ENCODE measurements at regions not wholly inside any gene's neighbourhood (a gene's known extent, or its start where the extent isn't known, plus 50 kb on each side); places are given as distances from the start of the nearest gene placed in this dataset.

DNA sequence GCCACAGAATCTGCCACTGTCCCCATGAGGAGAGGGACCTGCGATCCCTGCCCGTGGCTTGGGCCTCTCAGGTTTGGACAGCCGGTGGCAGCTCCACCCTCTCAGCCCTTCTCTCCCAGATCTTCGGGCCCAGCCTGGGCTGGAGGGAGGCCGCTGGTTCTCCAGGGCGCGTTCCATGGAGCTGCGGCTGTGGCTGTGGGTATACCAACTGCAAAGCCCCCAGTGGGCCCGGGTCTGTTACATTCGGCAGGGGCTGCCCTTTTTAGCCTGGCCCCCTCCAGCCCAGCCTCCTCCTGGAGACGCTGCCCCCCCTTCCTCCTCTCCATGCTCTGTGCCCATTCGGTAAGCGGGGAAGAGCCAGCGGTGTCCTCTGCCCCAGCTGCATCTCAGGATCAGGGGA, 64.7 kb upstream of the ZNF469 start:
- no peak for DNase-seq (ENCODE audit: low read depth in 2 of 2)

DNA sequence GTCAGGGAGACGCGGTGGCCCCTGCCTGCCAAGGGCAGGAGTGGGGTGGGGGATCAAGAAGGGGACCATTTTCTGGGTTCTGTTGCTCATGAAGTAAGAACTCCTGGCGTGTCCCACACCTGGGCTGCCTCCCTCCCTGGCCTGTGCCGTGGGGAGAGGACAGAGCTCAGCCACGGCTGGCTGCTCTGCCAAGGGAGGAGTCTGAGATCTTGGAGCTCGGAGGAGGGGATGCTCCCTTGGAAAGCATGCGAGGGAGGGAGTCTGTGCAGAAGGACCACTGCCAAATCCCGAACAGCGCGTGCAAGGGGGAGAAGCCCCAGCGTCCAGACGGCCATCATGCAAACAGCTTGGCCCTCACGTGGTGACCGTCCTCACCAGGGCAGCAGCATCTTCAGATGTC, 64.2 kb upstream of the ZNF469 start:
- DNase-seq (ENCODE audit: low read depth in 2 of 2) = no peak

DNA sequence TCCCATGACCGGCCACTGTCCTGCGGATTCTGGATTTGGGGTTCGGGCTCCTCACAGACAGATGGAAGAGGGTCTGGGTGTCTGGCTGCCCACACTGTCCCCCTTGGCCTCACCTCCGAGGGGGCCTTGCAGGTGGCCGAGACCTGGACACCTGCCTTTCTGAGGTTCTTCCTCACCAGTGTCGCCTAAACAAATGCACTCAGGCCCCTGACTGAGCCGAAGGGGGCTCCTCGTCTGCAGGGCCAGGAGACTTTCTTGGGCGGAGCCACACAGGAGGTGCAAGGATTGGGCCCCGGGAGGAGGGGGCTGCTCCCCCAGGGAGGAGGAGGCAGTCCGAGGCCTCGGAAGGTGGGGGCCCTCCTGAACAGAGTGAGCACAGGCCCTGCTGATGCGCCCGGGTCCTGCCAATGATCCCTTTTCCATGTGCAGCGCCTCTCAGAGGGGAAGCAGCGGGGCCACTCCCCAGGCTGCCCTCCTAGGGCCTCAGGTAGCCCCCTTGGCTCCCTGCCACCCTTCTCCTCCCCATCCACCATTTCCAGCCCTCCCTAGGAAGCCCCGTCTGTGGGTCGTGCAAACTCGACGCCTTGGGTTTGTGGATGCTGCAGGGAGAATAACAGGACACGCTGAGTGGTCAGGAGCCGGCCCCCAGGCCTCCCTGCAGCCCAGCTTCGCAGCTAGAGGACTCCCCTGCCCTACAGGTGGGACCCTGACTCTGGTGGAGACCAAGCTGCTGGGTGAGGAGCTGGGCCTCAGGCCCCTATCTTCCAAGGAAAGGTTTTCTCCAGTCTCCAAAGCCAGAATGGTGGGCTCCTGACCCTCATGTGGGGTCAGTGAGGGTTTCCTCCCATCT, 63.4 kb upstream of the ZNF469 start:
- DNase-seq (ENCODE audit: low read depth in 2 of 2) = no peak

GRCh38 chr16:88320947-88321634, 61.7 kb upstream of the ZNF469 start:
- DNase-seq (ENCODE audit: low read depth in 2 of 2) = peak in 1 of 2 donors; percentile 15

- DNase-seq (ENCODE audit: low read depth in 2 of 2) = no peak
These were observed 60.9 kb upstream of the ZNF469 start for GRCh38 chr16:88321635-88322499.

GRCh38 chr16:88322500-88322970, 60.2 kb upstream of the ZNF469 start:
- DNase-seq (ENCODE audit: low read depth in 2 of 2) = no peak

DNA sequence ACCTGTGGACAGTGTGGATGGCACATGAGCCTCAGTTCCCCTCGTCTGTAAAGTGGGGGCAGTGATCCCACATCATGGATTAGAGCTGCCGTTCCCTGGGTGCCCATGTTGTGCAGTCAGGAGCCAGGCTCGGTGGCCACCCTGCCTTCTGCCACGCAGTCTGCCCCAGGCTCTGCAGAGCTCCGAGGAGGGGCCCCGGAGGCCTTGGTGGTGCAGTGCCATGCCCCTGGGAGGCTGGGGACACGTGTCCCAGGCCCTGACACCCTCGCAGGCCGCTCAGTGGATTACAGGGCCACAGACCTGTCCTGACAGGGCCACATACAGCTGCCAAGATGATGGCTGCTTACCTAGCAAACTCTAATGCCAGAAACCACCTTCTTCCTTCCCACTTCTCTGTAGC, 59.7 kb upstream of the ZNF469 start:
- DNase-seq (ENCODE audit: low read depth in 2 of 2) = no peak

DNA sequence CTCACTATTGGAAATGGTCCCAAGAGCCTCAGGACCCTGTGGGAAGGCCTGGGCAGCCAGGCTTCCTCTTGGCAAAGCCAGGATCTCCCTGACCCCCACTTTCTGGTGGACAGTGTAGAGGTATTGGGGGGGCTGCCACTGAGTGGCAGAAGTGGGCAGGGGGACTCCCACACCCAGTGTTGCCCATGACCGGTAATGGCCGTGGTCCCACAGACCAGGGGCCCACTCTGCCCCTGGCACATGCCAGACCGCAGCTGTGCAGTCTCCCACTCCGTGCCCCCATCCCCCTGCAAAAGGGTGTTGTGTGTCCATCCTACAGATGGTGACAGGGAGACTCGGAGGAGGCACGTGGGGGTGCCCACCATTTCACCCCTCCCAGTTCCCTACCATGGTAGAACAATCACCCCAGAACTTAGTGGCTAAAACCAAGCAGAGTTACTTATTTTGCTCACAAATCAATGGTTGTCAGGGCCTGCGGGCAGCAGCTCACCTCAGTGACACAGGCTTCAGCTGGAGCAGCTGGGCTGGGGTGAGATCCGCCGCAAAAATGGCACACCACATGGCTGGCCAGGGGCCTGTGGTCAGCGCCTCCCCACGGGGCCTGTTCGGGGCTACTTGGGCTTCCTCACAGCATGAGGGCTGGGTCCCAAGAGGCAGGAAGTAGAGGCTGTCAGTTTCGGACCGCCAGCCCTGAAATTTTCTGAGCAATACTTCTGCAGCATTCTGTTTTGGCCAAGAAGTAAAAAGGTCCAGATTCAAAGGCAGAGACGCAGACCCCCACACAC, 59.0 kb upstream of the ZNF469 start:
- no peak for DNase-seq (ENCODE audit: low read depth in 2 of 2)

DNA sequence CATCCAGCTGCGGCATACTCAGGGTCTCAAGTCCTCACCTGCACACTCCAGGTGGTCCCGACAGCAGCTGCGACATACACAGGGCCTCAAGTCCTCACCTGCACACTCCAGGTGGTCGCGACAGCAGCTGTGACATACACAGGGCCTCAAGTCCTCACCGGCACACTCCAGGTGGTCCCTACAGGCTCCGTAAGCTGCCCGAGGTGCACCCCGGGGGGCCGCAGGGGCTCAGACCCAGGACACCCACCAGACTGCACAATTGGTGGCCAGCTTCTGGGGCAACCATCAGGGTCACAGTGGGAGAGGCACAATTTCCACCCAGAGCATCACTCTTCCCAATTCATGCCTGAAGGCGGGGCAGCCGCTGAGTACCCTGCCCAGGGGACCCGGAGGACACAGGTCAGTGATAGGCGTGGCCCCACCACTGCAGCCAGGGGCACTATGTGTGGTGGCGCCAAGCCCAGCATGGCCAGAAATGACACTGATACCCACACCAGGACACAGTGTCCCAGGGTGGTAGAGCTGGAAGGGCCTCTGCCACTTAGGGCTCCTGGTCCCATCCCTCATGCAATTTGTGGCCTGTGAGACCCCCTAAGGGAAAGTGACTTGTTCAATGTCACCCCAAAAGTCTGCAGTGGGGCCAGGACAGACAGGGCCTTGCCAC, 57.5 kb upstream of the ZNF469 start:
- no peak for DNase-seq (ENCODE audit: low read depth in 2 of 2)

- no peak for DNase-seq (ENCODE audit: low read depth in 2 of 2)
These were observed 56.8 kb upstream of the ZNF469 start for GRCh38 chr16:88325976-88326375.

- no peak for DNase-seq (ENCODE audit: low read depth in 2 of 2)
These were observed 55.9 kb upstream of the ZNF469 start for GRCh38 chr16:88326611-88327485.

DNA sequence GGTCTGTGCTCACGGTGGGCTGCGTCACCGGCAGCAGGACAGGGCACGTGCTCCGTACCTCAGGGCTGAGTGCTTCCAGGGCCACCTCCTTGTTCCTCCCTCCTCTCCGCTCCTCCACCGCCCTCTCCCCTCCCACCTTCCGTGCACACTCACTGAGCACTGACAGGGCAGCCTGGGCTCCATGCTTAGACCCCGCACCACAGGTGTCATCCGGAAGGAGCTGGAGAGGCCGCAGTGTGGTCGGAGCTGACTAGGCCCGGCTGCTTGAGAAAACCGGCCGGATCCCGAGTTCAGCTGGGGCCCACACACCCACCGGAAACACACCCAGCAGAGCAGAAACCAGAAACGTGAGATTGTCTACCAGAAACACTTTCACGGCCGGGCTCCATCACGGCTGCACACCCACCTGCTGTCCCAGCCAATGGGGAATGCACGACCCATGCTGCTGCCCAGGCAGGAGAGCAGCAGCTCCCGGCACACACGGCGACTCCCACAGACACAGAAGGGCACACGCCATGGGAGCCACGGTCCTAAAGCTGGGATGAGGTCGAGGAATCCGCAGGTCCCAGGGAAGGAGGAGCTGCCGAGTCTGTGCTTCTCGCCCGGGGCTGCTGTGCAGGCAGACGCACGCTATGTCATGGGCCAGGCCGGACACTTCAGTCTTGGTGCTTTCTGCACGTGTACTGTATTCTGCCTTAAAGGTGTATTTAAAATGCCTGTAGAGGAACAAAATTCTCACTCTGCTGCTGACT, 55.0 kb upstream of the ZNF469 start:
- DNase-seq (ENCODE audit: low read depth in 2 of 2) = no peak

DNA sequence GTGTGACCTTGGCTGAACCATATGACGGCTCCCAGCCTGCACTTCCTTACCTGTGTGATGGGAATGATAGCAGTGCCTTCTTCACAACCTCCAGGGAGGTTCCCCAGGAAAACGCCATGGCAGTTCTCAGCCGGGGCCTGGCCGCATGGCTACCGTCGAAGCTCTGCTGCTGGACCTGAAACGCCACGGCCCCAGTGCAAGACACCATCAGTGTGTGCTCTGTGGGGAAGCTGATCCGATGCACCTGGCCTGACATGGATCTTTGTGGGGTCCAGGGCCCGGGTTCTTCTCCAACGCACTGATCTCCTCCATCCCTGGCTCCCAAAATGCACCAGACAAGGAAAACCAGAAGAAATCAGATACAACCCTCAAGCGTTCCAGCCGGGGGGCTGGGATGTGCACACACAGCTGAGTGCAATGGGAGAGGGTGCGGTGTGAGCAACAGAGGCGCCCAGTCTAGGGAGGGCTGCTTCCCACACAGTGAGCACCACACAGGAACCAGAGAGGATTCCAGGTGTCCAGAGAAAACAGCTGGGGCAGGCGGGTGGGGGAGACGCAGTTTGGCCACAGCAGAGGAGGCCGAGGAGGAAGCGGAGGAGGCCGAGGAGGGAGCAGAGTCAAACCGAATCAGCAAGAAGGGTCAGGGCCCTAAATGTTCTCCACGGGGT, 54.3 kb upstream of the ZNF469 start:
- DNase-seq (ENCODE audit: low read depth in 2 of 2) = no peak

- no peak for DNase-seq (ENCODE audit: low read depth in 2 of 2)
These were observed 52.7 kb upstream of the ZNF469 start for GRCh38 chr16:88329726-88330700.

DNA sequence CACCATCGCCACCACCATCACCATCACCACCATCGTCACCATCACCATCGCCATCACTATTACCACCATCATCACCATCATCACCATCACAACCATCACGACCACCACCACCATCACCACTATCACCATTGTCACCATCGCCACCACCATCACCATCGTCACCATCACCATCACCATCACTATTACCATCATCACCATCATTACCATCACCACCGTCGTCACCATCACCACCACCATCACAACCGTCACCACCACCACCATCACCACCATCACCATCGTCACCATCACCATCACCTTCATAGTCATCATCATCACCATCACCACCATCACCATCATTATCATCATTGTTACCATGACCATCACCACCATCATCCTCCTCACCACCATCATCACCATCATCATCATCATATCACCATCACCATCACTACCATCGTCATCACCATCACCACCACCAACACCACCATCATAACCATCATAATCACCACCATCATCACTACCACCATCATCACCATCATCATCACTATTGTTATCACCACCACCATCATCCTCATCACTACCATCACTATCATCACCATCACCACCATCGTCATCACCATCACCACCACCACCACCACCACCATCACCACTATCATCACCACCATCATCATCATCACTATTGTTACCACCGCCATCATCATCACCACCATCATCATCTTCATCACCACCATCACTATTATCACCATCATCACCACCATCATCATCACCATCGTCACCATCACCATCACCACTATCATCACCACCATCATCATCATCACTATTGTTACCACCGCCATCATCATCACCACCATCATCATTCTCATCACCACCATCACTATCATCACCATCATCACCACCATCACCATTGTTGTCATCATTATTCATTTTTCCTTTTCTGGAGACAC, 51.5 kb upstream of the ZNF469 start:
- DNase-seq (ENCODE audit: low read depth in 2 of 2) = no peak

Data from dermis microvascular lymphatic vessel endothelial cell (primary cell).